HEK293T (cell line): ENCODE measurements at regions not wholly inside any gene's neighbourhood (a gene's known extent, or its start where the extent isn't known, plus 50 kb on each side); places are given as distances from the start of the nearest gene placed in this dataset.

Experiments
- BHLHE40 ChIP-seq: fragments of 450-650 bp; IDR thresholded peaks from 2 replicates; pipeline ENCODE4 v1.6.1; 2016; ENCODE audit warnings: mild to moderate bottlenecking, moderate library complexity, borderline replicate concordance
- ELF4 ChIP-seq: fragments of 450-650 bp; IDR thresholded peaks from 2 replicates; pipeline ENCODE4 v1.6.1; 2017; ENCODE audit warnings: antibody characterized with exemption
- FOXA1 ChIP-seq: fragments of 450-650 bp; IDR thresholded peaks from 2 replicates; pipeline ENCODE4 v1.6.1; 2016; ENCODE audit warnings: mild to moderate bottlenecking
- FOXK2 ChIP-seq: fragments of 450-650 bp; IDR thresholded peaks from 2 replicates; pipeline ENCODE4 v1.6.1; 2016; ENCODE audit warnings: mild to moderate bottlenecking
- FOXM1 ChIP-seq: fragments of 450-650 bp; IDR thresholded peaks from 2 replicates; pipeline ENCODE4 v1.6.1; 2017; ENCODE audit warnings: mild to moderate bottlenecking, borderline replicate concordance
- SUZ12 ChIP-seq: fragments of 450-650 bp; IDR thresholded peaks from 2 replicates; pipeline ENCODE4 v1.6.1; 2016; ENCODE audit warnings: mild to moderate bottlenecking
- TF ChIP-seq, protein P1 (sequence below): fragments of 450-650 bp; IDR thresholded peaks from 2 replicates; pipeline ENCODE4 v1.6.1; 2016

DNA sequence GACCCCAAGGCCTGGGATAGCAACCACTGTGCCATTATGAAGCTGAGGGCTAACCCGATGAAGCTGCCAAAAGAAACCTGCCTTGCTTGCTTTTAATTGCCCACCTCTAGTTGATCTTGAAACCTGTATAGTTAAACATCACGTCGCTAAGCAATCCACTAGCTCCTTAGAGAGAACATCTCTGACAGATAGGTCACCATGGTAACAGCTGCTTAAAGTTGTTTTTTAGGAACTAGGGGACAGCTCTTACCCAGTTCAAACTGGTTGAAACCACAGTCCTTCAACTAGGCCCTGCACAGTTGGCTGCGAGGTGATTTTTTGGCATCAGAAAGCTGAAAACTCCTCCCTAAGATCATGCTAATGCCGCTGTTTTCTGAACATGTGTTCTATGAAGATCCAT is 135.7 kb downstream of the EBLN2 start:
- TF ChIP-seq FOXA1 (no peak), SUZ12 (no peak), FOXK2 (no peak), FOXM1 (no peak), BHLHE40 (no peak), ELF4 (no peak)
- TF ChIP-seq, protein P1, sequence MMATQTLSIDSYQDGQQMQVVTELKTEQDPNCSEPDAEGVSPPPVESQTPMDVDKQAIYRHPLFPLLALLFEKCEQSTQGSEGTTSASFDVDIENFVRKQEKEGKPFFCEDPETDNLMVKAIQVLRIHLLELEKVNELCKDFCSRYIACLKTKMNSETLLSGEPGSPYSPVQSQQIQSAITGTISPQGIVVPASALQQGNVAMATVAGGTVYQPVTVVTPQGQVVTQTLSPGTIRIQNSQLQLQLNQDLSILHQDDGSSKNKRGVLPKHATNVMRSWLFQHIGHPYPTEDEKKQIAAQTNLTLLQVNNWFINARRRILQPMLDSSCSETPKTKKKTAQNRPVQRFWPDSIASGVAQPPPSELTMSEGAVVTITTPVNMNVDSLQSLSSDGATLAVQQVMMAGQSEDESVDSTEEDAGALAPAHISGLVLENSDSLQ = no peak
